ENCODE measurements at regions not wholly inside any gene's neighbourhood (a gene's known extent, or its start where the extent isn't known, plus 50 kb on each side); places are given as distances from the start of the nearest gene placed in this dataset.

DNA sequence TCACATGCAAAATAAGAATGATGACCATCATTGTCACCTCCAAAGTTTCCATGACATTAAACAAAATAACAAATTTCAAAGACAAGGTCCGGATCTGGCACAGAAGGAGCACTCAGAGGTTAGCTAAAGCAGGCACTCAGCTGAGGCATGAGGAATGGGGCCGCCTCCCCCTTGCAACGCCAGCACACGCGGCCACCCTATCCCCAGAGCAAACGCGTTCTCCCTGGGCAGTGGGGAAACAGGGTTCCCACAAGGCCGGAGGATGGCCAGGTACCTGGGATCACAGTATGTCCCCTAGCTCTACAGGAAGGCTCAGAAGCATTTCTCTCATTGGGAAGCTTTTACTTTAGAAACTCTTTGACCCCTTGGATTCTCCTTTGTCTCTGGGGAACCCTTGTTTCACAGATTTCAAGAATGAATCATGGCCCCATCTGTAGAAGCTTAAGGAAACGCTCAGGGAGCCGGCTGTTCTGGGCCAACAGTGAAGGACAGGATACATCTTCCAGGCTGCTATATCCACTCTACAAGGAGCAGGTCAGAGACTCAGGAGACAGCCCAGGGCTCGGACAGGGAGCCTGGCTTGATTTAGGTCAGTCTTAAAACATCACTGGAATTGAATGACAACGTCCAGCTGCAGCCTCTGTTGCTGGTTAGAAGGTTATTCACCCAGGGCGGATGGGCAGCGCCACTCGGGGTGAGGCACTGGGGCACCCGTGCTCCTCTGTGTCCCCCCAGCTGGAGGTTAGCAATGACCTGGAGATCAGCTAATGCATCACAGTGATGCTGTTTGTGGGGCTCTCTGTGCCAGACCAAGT is 496.4 kb downstream of the NPHP4 start:
- ATAC-seq (replicated peaks): no peak
- no peaks in the 10 kb centered on the region for H3K9me3 Mint-ChIP-seq
- peaks cover 11% of the 10 kb centered on the region for H3K27me3 Mint-ChIP-seq
- no peaks in the 10 kb centered on the region for H3K36me3 Mint-ChIP-seq (ENCODE audit: low read depth)
- no peak overlapping the region for H3K4me3 Mint-ChIP-seq
- H3K4me1 Mint-ChIP-seq: no peaks in the 10 kb centered on the region
- no peak overlapping the region for H3K27ac Mint-ChIP-seq

- Mint-ChIP-seq H3K4me1 (no peaks in the 10 kb centered on the region), H3K36me3 (ENCODE audit: low read depth) (no peaks in the 10 kb centered on the region), H3K9me3 (no peaks in the 10 kb centered on the region), H3K4me3 (no peak overlapping the region), H3K27me3 (peaks cover 11% of the 10 kb centered on the region), H3K27ac (no peak overlapping the region)
- ATAC-seq (replicated peaks): no peak
Observed at GRCh38 chr1:5494518-5494917, 497.7 kb downstream of the NPHP4 start.

- Mint-ChIP-seq H3K9me3 (no peaks in the 10 kb centered on the region), H3K27ac (no peak overlapping the region)
Observed at GRCh38 chr1:5493851-5494311, 498.3 kb downstream of the NPHP4 start.

GRCh38 chr1:5493275-5493674 is 498.9 kb downstream of the NPHP4 start:
- Mint-ChIP-seq H3K27me3 (peaks cover 11% of the 10 kb centered on the region), H3K4me3 (no peak overlapping the region), H3K36me3 (ENCODE audit: low read depth) (no peaks in the 10 kb centered on the region), H3K27ac (no peak overlapping the region), H3K4me1 (no peaks in the 10 kb centered on the region), H3K9me3 (no peaks in the 10 kb centered on the region)
- no peak for ATAC-seq (replicated peaks)

More at GRCh38 chr1:5493851-5494311, 498.3 kb downstream of the NPHP4 start:
- ATAC-seq (replicated peaks): no peak
- Mint-ChIP-seq H3K36me3 (ENCODE audit: low read depth) (no peaks in the 10 kb centered on the region), H3K4me1 (no peaks in the 10 kb centered on the region), H3K4me3 (no peak overlapping the region), H3K27me3 (peaks cover 11% of the 10 kb centered on the region)

- H3K4me3 Mint-ChIP-seq: no peak overlapping the region
- no peaks in the 10 kb centered on the region for H3K4me1 Mint-ChIP-seq
- no peak for ATAC-seq (replicated peaks)
- H3K36me3 Mint-ChIP-seq (ENCODE audit: low read depth): no peaks in the 10 kb centered on the region
- no peak overlapping the region for H3K27ac Mint-ChIP-seq
- H3K27me3 Mint-ChIP-seq: peaks cover 11% of the 10 kb centered on the region
- H3K9me3 Mint-ChIP-seq: no peaks in the 10 kb centered on the region
Observed at GRCh38 chr1:5492846-5493245, 499.4 kb downstream of the NPHP4 start.

GRCh38 chr1:5491207-5491904 is 500.9 kb downstream of the NPHP4 start:
- ATAC-seq (replicated peaks): no peak
- no peak overlapping the region for H3K4me3 Mint-ChIP-seq
- no peak overlapping the region for H3K27ac Mint-ChIP-seq
- peaks cover 7% of the 10 kb centered on the region for H3K27me3 Mint-ChIP-seq
- H3K9me3 Mint-ChIP-seq: no peaks in the 10 kb centered on the region
- H3K36me3 Mint-ChIP-seq (ENCODE audit: low read depth): no peaks in the 10 kb centered on the region
- H3K4me1 Mint-ChIP-seq: no peaks in the 10 kb centered on the region

- Mint-ChIP-seq H3K27ac (no peak overlapping the region), H3K36me3 (ENCODE audit: low read depth) (no peaks in the 10 kb centered on the region), H3K4me1 (no peaks in the 10 kb centered on the region), H3K9me3 (no peaks in the 10 kb centered on the region), H3K4me3 (no peak overlapping the region), H3K27me3 (peaks cover 6% of the 10 kb centered on the region)
- no peak for ATAC-seq (replicated peaks)
Observed at GRCh38 chr1:5490635-5491034, 501.6 kb downstream of the NPHP4 start.

- no peak for ATAC-seq (replicated peaks)
- no peak overlapping the region for H3K27ac Mint-ChIP-seq
Observed at GRCh38 chr1:5488448-5488847, 503.8 kb downstream of the NPHP4 start.

DNA sequence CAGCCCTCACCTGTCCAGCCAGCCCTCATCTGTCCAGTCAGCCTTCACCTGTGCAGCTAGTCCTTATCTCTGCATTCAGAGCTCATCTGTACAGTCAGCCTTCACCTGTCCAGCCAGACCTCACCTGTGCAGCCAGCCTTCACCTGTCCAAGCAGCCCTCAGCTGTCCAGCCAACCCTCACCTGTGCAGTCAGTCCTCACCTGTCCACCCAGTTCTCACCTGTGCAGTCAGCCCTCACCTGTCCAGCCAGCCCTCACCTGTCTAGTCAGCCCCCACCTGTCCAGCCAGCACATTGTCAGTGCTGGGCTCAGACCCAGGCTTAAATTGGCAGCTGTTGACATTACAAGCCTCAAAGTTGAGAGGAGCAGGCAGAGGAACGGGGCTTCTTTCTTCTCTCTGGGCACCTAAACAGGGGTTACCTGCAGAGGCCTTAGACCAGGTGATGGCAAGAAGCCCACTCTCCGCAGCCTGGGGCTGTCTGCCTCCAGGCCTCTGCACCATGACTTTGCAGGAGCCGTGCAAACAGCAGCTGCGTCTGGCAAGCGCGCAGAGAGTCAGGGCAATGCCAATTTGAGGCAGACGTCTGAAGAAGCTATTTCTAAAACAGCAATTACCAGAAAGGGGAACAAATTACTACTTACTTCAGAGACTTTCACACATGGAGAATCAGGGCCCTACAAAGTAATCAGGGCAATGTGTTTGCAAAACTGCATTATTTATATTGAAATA is 506.1 kb downstream of the NPHP4 start:
- Mint-ChIP-seq H3K27me3 (no peaks in the 10 kb centered on the region), H3K27ac (no peak overlapping the region), H3K4me1 (peaks cover 5% of the 10 kb centered on the region), H3K9me3 (no peaks in the 10 kb centered on the region), H3K4me3 (no peak overlapping the region), H3K36me3 (ENCODE audit: low read depth) (no peaks in the 10 kb centered on the region)
- ATAC-seq (replicated peaks): no peak

More at GRCh38 chr1:5488448-5488847, 503.8 kb downstream of the NPHP4 start:
- H3K36me3 Mint-ChIP-seq (ENCODE audit: low read depth): no peaks in the 10 kb centered on the region
- no peaks in the 10 kb centered on the region for H3K27me3 Mint-ChIP-seq
- H3K9me3 Mint-ChIP-seq: no peaks in the 10 kb centered on the region
- H3K4me3 Mint-ChIP-seq: no peak overlapping the region
- no peaks in the 10 kb centered on the region for H3K4me1 Mint-ChIP-seq

GRCh38 chr1:5485436-5485835 is 506.8 kb downstream of the NPHP4 start:
- Mint-ChIP-seq H3K27me3 (no peaks in the 10 kb centered on the region), H3K9me3 (no peaks in the 10 kb centered on the region), H3K4me1 (peaks cover 5% of the 10 kb centered on the region), H3K36me3 (ENCODE audit: low read depth) (no peaks in the 10 kb centered on the region), H3K27ac (no peak overlapping the region), H3K4me3 (no peak overlapping the region)
- ATAC-seq (replicated peaks): no peak

DNA sequence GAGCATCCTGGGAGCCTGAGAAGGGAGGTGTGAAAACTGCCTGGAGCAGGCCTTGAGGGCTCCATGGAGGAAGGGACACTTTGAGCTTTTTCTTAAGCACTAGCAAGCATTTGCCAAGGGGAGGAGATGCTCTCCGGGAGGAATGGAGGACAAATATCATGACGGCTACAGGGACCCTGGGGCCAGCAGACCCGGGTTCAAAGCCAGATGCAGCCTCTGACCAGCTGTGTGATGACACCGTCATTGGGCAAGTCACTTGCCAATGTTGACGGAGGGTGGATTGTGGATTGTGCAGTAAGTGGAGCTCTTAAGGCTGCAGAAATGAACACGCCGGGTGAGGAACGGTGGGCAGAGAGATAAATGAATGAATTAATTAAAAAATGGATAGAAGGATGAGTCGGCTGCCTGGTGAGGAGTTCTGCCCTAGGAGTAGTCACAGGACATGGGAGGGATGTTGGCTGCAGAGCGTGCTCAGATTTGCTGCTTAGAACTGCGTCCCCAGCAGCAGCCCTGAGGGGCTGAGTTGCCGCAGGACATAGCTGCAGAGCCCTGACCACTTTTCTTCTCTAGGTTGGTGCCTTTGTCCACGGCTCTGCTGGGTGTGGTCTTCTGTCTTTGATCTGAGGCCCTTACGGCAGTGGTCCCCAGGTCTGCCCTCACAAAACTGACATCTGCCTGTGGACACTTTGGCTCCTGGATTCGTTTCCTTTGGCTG is 507.6 kb downstream of the NPHP4 start:
- no peak overlapping the region for H3K27ac Mint-ChIP-seq
- H3K9me3 Mint-ChIP-seq: no peaks in the 10 kb centered on the region
- no peak overlapping the region for H3K4me3 Mint-ChIP-seq
- no peak for ATAC-seq (replicated peaks)
- no peaks in the 10 kb centered on the region for H3K27me3 Mint-ChIP-seq
- H3K36me3 Mint-ChIP-seq (ENCODE audit: low read depth): no peaks in the 10 kb centered on the region
- H3K4me1 Mint-ChIP-seq: peaks cover 5% of the 10 kb centered on the region

DNA sequence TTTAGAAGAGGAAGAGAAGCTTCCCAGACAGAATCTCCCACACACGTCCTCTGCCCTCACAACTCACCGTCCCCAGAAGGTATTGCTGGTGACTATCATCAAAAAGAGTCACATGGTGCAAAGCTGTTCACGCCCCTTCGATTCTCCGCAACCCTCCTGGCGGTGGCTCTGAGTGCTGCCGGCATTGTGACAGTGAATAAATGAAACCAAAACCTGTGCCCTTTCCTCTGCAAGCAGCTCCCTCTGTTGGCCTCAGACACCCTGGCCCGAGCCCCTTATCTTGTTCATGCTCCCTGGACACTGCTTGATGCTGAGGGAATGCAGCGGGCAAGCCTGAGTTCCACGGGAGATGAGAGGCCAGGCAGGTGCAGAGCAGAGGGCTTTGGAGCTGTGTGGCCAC is 510.3 kb downstream of the NPHP4 start:
- ATAC-seq (replicated peaks): peak; percentile 48
- peaks cover 5% of the 10 kb centered on the region for H3K4me1 Mint-ChIP-seq
- no peaks in the 10 kb centered on the region for H3K36me3 Mint-ChIP-seq (ENCODE audit: low read depth)
- H3K4me3 Mint-ChIP-seq: no peak overlapping the region
- no peaks in the 10 kb centered on the region for H3K27me3 Mint-ChIP-seq
- no peaks in the 10 kb centered on the region for H3K9me3 Mint-ChIP-seq
- no peak overlapping the region for H3K27ac Mint-ChIP-seq

- no peak overlapping the region for H3K27ac Mint-ChIP-seq
- no peak overlapping the region for H3K4me3 Mint-ChIP-seq
- no peaks in the 10 kb centered on the region for H3K9me3 Mint-ChIP-seq
- ATAC-seq (replicated peaks): no peak
- H3K36me3 Mint-ChIP-seq (ENCODE audit: low read depth): no peaks in the 10 kb centered on the region
- H3K27me3 Mint-ChIP-seq: no peaks in the 10 kb centered on the region
- peaks cover 5% of the 10 kb centered on the region for H3K4me1 Mint-ChIP-seq
Observed at GRCh38 chr1:5480906-5481305, 511.3 kb downstream of the NPHP4 start.
